ENCODE measurements at regions not wholly inside any gene's neighbourhood (a gene's known extent, or its start where the extent isn't known, plus 50 kb on each side); places are given as distances from the start of the nearest gene placed in this dataset.

GRCh38 chr2:156157670-156158069 lies 174.9 kb downstream of the NR4A2 start:
- no peaks in the 10 kb centered on the region for H3K36me3 Mint-ChIP-seq (ENCODE audit: low read depth, unreplicated experiment)
- no peak for TF ChIP-seq CTCF (IDR thresholded peaks at IDR 0.05; ENCODE audit: unreplicated experiment)
- no peaks in the 10 kb centered on the region for H3K27me3 Mint-ChIP-seq (ENCODE audit: unreplicated experiment)
- no peak overlapping the region for H3K4me3 Mint-ChIP-seq (ENCODE audit: unreplicated experiment)
- DNase-seq (ENCODE audit: low spot score), result no peak
- H3K9me3 Mint-ChIP-seq (ENCODE audit: unreplicated experiment), result no peaks in the 10 kb centered on the region
- no peaks in the 10 kb centered on the region for H3K4me1 Mint-ChIP-seq (ENCODE audit: unreplicated experiment)
- H3K27ac Mint-ChIP-seq (ENCODE audit: unreplicated experiment), result no peak overlapping the region

- DNase-seq (ENCODE audit: low spot score), result no peak
- no peaks in the 10 kb centered on the region for H3K27me3 Mint-ChIP-seq (ENCODE audit: unreplicated experiment)
- no peaks in the 10 kb centered on the region for H3K36me3 Mint-ChIP-seq (ENCODE audit: low read depth, unreplicated experiment)
- no peaks in the 10 kb centered on the region for H3K9me3 Mint-ChIP-seq (ENCODE audit: unreplicated experiment)
- TF ChIP-seq CTCF (IDR thresholded peaks at IDR 0.05; ENCODE audit: unreplicated experiment), result no peak
- H3K27ac Mint-ChIP-seq (ENCODE audit: unreplicated experiment), result no peak overlapping the region
- no peak overlapping the region for H3K4me3 Mint-ChIP-seq (ENCODE audit: unreplicated experiment)
- H3K4me1 Mint-ChIP-seq (ENCODE audit: unreplicated experiment), result no peaks in the 10 kb centered on the region
These were observed 175.9 kb downstream of the NR4A2 start for GRCh38 chr2:156156580-156156979.

DNA sequence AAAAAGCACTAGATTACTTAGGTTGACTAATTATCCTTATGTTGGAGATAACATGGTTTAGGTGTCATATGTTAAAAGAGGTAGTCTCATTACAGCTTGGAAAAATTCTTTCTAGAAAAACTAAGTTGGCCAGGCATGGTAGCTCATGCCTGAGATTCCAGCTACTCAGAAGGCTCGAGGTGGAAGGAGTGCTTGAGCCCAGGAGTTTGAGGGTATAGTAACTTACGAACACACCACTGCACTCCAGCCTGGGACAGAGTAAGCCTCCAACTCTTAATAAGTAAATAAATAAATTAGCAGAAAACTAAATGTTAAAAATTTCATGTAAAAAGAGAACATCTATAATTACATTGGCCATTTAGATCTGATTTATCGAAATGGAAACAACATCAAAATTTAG lies 177.2 kb downstream of the NR4A2 start:
- Mint-ChIP-seq H3K27me3 (ENCODE audit: unreplicated experiment) (no peaks in the 10 kb centered on the region), H3K36me3 (ENCODE audit: low read depth, unreplicated experiment) (no peaks in the 10 kb centered on the region), H3K4me3 (ENCODE audit: unreplicated experiment) (no peak overlapping the region), H3K27ac (ENCODE audit: unreplicated experiment) (no peak overlapping the region), H3K4me1 (ENCODE audit: unreplicated experiment) (no peaks in the 10 kb centered on the region), H3K9me3 (ENCODE audit: unreplicated experiment) (no peaks in the 10 kb centered on the region)
- no peak for TF ChIP-seq CTCF (IDR thresholded peaks at IDR 0.05; ENCODE audit: unreplicated experiment)
- DNase-seq (ENCODE audit: low spot score), result no peak

GRCh38 chr2:156151351-156151750 lies 181.2 kb downstream of the NR4A2 start:
- no peak for DNase-seq (ENCODE audit: low spot score)
- no peaks in the 10 kb centered on the region for H3K36me3 Mint-ChIP-seq (ENCODE audit: low read depth, unreplicated experiment)
- no peaks in the 10 kb centered on the region for H3K27me3 Mint-ChIP-seq (ENCODE audit: unreplicated experiment)
- no peak overlapping the region for H3K4me3 Mint-ChIP-seq (ENCODE audit: unreplicated experiment)
- H3K9me3 Mint-ChIP-seq (ENCODE audit: unreplicated experiment), result no peaks in the 10 kb centered on the region
- TF ChIP-seq CTCF (IDR thresholded peaks at IDR 0.05; ENCODE audit: unreplicated experiment), result no peak
- H3K27ac Mint-ChIP-seq (ENCODE audit: unreplicated experiment), result no peak overlapping the region
- H3K4me1 Mint-ChIP-seq (ENCODE audit: unreplicated experiment), result no peaks in the 10 kb centered on the region

GRCh38 chr2:156147594-156148330 lies 184.8 kb downstream of the NR4A2 start:
- H3K9me3 Mint-ChIP-seq (ENCODE audit: unreplicated experiment), result no peaks in the 10 kb centered on the region
- DNase-seq (ENCODE audit: low spot score), result no peak
- no peaks in the 10 kb centered on the region for H3K36me3 Mint-ChIP-seq (ENCODE audit: low read depth, unreplicated experiment)
- H3K27ac Mint-ChIP-seq (ENCODE audit: unreplicated experiment), result no peak overlapping the region
- no peaks in the 10 kb centered on the region for H3K27me3 Mint-ChIP-seq (ENCODE audit: unreplicated experiment)
- no peak overlapping the region for H3K4me3 Mint-ChIP-seq (ENCODE audit: unreplicated experiment)
- TF ChIP-seq CTCF (IDR thresholded peaks at IDR 0.05; ENCODE audit: unreplicated experiment), result no peak
- no peaks in the 10 kb centered on the region for H3K4me1 Mint-ChIP-seq (ENCODE audit: unreplicated experiment)
